ENCODE measurements at regions not wholly inside any gene's neighbourhood (a gene's known extent, or its start where the extent isn't known, plus 50 kb on each side); places are given as distances from the start of the nearest gene placed in this dataset.

- TF ChIP-seq CTCF (IDR thresholded peaks at IDR 0.05) (no peak), EZH2 (IDR thresholded peaks at IDR 0.05) (no peak), EZH2phosphoT487 (IDR thresholded peaks at IDR 0.05) (no peak)
Measured at GRCh38 chr10:64497306-64497705, 976.1 kb downstream of the REEP3 start.

All from neural progenitor cell (in vitro differentiated cells).